ENCODE measurements at regions not wholly inside any gene's neighbourhood (a gene's known extent, or its start where the extent isn't known, plus 50 kb on each side); places are given as distances from the start of the nearest gene placed in this dataset.

DNA sequence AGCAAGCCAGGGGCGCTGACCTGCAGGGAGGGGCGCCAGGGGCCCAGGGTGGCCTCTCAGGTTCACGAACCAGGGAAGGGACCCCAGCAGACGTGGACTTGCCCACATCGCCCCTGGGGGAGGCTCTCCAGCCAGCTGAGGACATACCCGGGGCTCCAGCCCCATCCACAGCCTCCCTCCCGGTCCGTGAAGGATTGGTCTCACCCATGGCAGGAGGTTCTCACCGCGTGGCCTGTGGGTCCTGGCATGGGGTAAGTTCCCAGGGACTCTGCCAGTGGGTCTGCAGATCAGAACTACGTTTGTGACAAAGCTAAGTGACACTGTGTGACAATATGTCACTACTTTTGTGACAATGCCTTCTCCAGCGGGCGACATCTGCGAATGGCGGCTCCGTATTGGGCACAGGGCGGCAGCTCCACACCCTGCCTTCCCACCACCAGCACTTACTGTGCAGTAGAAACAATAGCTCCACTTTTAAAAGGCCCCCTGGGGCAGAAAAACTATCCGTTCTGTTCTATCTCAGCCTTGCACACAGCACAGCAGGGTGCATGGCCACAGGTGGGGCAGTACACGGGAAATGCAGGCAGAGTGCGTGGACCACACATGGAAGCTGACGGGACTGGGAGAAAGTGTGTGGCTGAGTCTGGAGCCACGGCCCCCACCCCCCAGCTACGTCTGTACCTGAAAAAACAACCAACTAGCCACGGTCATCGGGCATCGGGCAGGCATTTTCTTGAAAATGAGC, 65.2 kb upstream of the CTDP1 start:
- TF ChIP-seq CTCF (IDR thresholded peaks at IDR 0.05; ENCODE audit: poor library complexity), result no peak
- TF ChIP-seq EZH2 (IDR thresholded peaks at IDR 0.05; ENCODE audit: borderline replicate concordance), result no peak
